ENCODE measurements at regions not wholly inside any gene's neighbourhood (a gene's known extent, or its start where the extent isn't known, plus 50 kb on each side); places are given as distances from the start of the nearest gene placed in this dataset.

- Histone ChIP-seq H3K9ac (ENCODE audit: low read length in 5 of 5) (no peak overlapping the region), H3K4me1 (ENCODE audit: control insufficient read depth in 5 of 5, insufficient read depth in 5 of 5, low read length in 5 of 5) (peaks cover 0 to 2% (median 0%) of the 10 kb centered on the region in 5 donors), H3K9me3 (ENCODE audit: control insufficient read depth in 5 of 5, low read length in 5 of 5) (no peaks in the 10 kb centered on the region), H3K27ac (ENCODE audit: low read depth, low read length) (no peak overlapping the region), H3K27me3 (ENCODE audit: control insufficient read depth in 5 of 5, insufficient read depth in 4 of 5, low read length in 5 of 5) (peaks cover 0 to 16% (median 2%) of the 10 kb centered on the region in 5 donors), H3K4me3 (ENCODE audit: low read depth in 1 of 5, low read length in 5 of 5) (no peak overlapping the region), H3K36me3 (ENCODE audit: control insufficient read depth in 5 of 5, insufficient read depth in 5 of 5, low read length in 5 of 5) (no peaks in the 10 kb centered on the region)
Observed at GRCh38 chr10:44471410-44471809, 86.5 kb upstream of the CXCL12 start.

GRCh38 chr10:44473146-44473545, 88.2 kb upstream of the CXCL12 start:
- H3K27ac ChIP-seq (ENCODE audit: low read depth, low read length): no peak overlapping the region
- H3K36me3 ChIP-seq (ENCODE audit: control insufficient read depth in 5 of 5, insufficient read depth in 5 of 5, low read length in 5 of 5): no peaks in the 10 kb centered on the region
- no peak overlapping the region for H3K4me3 ChIP-seq (ENCODE audit: low read depth in 1 of 5, low read length in 5 of 5)
- H3K9ac ChIP-seq (ENCODE audit: low read length in 5 of 5): no peak overlapping the region
- H3K4me1 ChIP-seq (ENCODE audit: control insufficient read depth in 5 of 5, insufficient read depth in 5 of 5, low read length in 5 of 5): peaks cover 0 to 19% (median 2%) of the 10 kb centered on the region in 5 donors
- H3K27me3 ChIP-seq (ENCODE audit: control insufficient read depth in 5 of 5, insufficient read depth in 4 of 5, low read length in 5 of 5): peaks cover 0 to 7% (median 0%) of the 10 kb centered on the region in 5 donors
- H3K9me3 ChIP-seq (ENCODE audit: control insufficient read depth in 5 of 5, low read length in 5 of 5): no peaks in the 10 kb centered on the region

DNA sequence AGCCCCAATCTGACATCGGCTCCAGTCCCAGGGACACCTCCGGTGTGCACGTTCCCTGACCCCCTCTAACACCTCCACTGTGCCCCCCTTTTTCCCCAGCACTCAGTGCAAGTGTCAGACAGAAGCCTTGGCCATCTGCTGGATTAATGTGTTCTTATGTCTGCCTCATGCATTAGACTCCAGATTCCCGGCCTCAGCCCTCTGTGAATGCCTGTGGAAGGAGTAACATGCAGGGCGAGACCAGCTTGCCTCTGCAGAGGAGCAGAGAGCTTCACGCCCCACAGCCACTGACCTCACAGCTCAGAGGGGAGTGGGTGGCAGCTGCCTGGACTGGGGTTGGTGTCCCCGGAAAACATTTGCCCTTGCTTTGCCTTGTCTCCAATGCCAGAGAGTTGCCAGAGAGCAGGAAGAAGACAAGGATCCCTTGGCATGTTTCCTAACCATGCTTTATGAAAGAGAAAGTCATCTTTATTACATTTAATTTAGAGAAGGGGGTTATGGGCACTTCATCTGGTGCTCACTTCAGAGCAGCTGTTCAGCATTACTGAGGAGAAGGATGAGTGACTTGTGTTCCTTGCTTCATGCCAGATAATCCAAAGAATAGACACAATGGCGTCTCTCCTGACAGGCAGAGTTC, 91.6 kb upstream of the CXCL12 start:
- Histone ChIP-seq H3K36me3 (ENCODE audit: control insufficient read depth in 5 of 5, insufficient read depth in 5 of 5, low read length in 5 of 5) (no peaks in the 10 kb centered on the region), H3K4me1 (ENCODE audit: control insufficient read depth in 5 of 5, insufficient read depth in 5 of 5, low read length in 5 of 5) (peaks cover 7 to 39% (median 19%) of the 10 kb centered on the region in 5 donors), H3K27ac (ENCODE audit: low read depth, low read length) (no peak overlapping the region), H3K9ac (ENCODE audit: low read length in 5 of 5) (no peak overlapping the region), H3K27me3 (ENCODE audit: control insufficient read depth in 5 of 5, insufficient read depth in 4 of 5, low read length in 5 of 5) (peaks cover 0 to 4% (median 0%) of the 10 kb centered on the region in 5 donors), H3K9me3 (ENCODE audit: control insufficient read depth in 5 of 5, low read length in 5 of 5) (no peaks in the 10 kb centered on the region), H3K4me3 (ENCODE audit: low read depth in 1 of 5, low read length in 5 of 5) (no peak overlapping the region)

- Histone ChIP-seq H3K4me1 (ENCODE audit: control insufficient read depth in 5 of 5, insufficient read depth in 5 of 5, low read length in 5 of 5) (peaks cover 7 to 39% (median 19%) of the 10 kb centered on the region in 5 donors), H3K27me3 (ENCODE audit: control insufficient read depth in 5 of 5, insufficient read depth in 4 of 5, low read length in 5 of 5) (peaks cover 0 to 4% (median 0%) of the 10 kb centered on the region in 5 donors), H3K27ac (ENCODE audit: low read depth, low read length) (no peak overlapping the region), H3K9ac (ENCODE audit: low read length in 5 of 5) (no peak overlapping the region), H3K9me3 (ENCODE audit: control insufficient read depth in 5 of 5, low read length in 5 of 5) (no peaks in the 10 kb centered on the region), H3K36me3 (ENCODE audit: control insufficient read depth in 5 of 5, insufficient read depth in 5 of 5, low read length in 5 of 5) (no peaks in the 10 kb centered on the region), H3K4me3 (ENCODE audit: low read depth in 1 of 5, low read length in 5 of 5) (no peak overlapping the region)
Observed at GRCh38 chr10:44477046-44477425, 92.1 kb upstream of the CXCL12 start.

GRCh38 chr10:44478040-44478439, 93.1 kb upstream of the CXCL12 start:
- Histone ChIP-seq H3K9ac (ENCODE audit: low read length in 5 of 5) (no peak overlapping the region), H3K9me3 (ENCODE audit: control insufficient read depth in 5 of 5, low read length in 5 of 5) (no peaks in the 10 kb centered on the region), H3K27me3 (ENCODE audit: control insufficient read depth in 5 of 5, insufficient read depth in 4 of 5, low read length in 5 of 5) (peaks cover 0 to 4% (median 0%) of the 10 kb centered on the region in 5 donors), H3K36me3 (ENCODE audit: control insufficient read depth in 5 of 5, insufficient read depth in 5 of 5, low read length in 5 of 5) (no peaks in the 10 kb centered on the region), H3K4me3 (ENCODE audit: low read depth in 1 of 5, low read length in 5 of 5) (no peak overlapping the region), H3K4me1 (ENCODE audit: control insufficient read depth in 5 of 5, insufficient read depth in 5 of 5, low read length in 5 of 5) (peaks cover 7 to 39% (median 19%) of the 10 kb centered on the region in 5 donors), H3K27ac (ENCODE audit: low read depth, low read length) (no peak overlapping the region)

- Histone ChIP-seq H3K36me3 (ENCODE audit: control insufficient read depth in 5 of 5, insufficient read depth in 5 of 5, low read length in 5 of 5) (no peaks in the 10 kb centered on the region), H3K4me1 (ENCODE audit: control insufficient read depth in 5 of 5, insufficient read depth in 5 of 5, low read length in 5 of 5) (peaks cover 7 to 39% (median 19%) of the 10 kb centered on the region in 5 donors), H3K27me3 (ENCODE audit: control insufficient read depth in 5 of 5, insufficient read depth in 4 of 5, low read length in 5 of 5) (peaks cover 0 to 4% (median 0%) of the 10 kb centered on the region in 5 donors), H3K4me3 (ENCODE audit: low read depth in 1 of 5, low read length in 5 of 5) (peak overlapping the region in 1 of 5 donors; percentile 8), H3K9ac (ENCODE audit: low read length in 5 of 5) (peak overlapping the region in 1 of 5 donors; percentile 68), H3K27ac (ENCODE audit: low read depth, low read length) (peak overlapping the region; percentile 30), H3K9me3 (ENCODE audit: control insufficient read depth in 5 of 5, low read length in 5 of 5) (no peaks in the 10 kb centered on the region)
Observed at GRCh38 chr10:44478876-44479705, 94.2 kb upstream of the CXCL12 start.

- Histone ChIP-seq H3K9me3 (ENCODE audit: control insufficient read depth in 5 of 5, low read length in 5 of 5) (no peaks in the 10 kb centered on the region), H3K27me3 (ENCODE audit: control insufficient read depth in 5 of 5, insufficient read depth in 4 of 5, low read length in 5 of 5) (no peaks in the 10 kb centered on the region), H3K27ac (ENCODE audit: low read depth, low read length) (no peak overlapping the region), H3K36me3 (ENCODE audit: control insufficient read depth in 5 of 5, insufficient read depth in 5 of 5, low read length in 5 of 5) (no peaks in the 10 kb centered on the region), H3K9ac (ENCODE audit: low read length in 5 of 5) (no peak overlapping the region), H3K4me3 (ENCODE audit: low read depth in 1 of 5, low read length in 5 of 5) (no peak overlapping the region), H3K4me1 (ENCODE audit: control insufficient read depth in 5 of 5, insufficient read depth in 5 of 5, low read length in 5 of 5) (no peaks in the 10 kb centered on the region)
Observed at GRCh38 chr10:44492678-44493077, 107.8 kb upstream of the CXCL12 start.

GRCh38 chr10:44498222-44498621, 113.3 kb upstream of the CXCL12 start:
- H3K27me3 ChIP-seq (ENCODE audit: control insufficient read depth in 5 of 5, insufficient read depth in 4 of 5, low read length in 5 of 5): no peaks in the 10 kb centered on the region
- H3K27ac ChIP-seq (ENCODE audit: low read depth, low read length): no peak overlapping the region
- H3K36me3 ChIP-seq (ENCODE audit: control insufficient read depth in 5 of 5, insufficient read depth in 5 of 5, low read length in 5 of 5): no peaks in the 10 kb centered on the region

GRCh38 chr10:44500451-44500850, 115.6 kb upstream of the CXCL12 start:
- no peaks in the 10 kb centered on the region for H3K36me3 ChIP-seq (ENCODE audit: control insufficient read depth in 5 of 5, insufficient read depth in 5 of 5, low read length in 5 of 5)
- H3K9me3 ChIP-seq (ENCODE audit: control insufficient read depth in 5 of 5, low read length in 5 of 5): no peaks in the 10 kb centered on the region
- no peak overlapping the region for H3K9ac ChIP-seq (ENCODE audit: low read length in 5 of 5)
- H3K27ac ChIP-seq (ENCODE audit: low read depth, low read length): no peak overlapping the region
- H3K4me3 ChIP-seq (ENCODE audit: low read depth in 1 of 5, low read length in 5 of 5): no peak overlapping the region
- peaks cover 0 to 1% (median 0%) of the 10 kb centered on the region in 5 donors for H3K27me3 ChIP-seq (ENCODE audit: control insufficient read depth in 5 of 5, insufficient read depth in 4 of 5, low read length in 5 of 5)
- H3K4me1 ChIP-seq (ENCODE audit: control insufficient read depth in 5 of 5, insufficient read depth in 5 of 5, low read length in 5 of 5): no peaks in the 10 kb centered on the region

More at GRCh38 chr10:44498222-44498621, 113.3 kb upstream of the CXCL12 start:
- H3K4me3 ChIP-seq (ENCODE audit: low read depth in 1 of 5, low read length in 5 of 5): no peak overlapping the region
- no peaks in the 10 kb centered on the region for H3K9me3 ChIP-seq (ENCODE audit: control insufficient read depth in 5 of 5, low read length in 5 of 5)
- H3K9ac ChIP-seq (ENCODE audit: low read length in 5 of 5): no peak overlapping the region
- no peaks in the 10 kb centered on the region for H3K4me1 ChIP-seq (ENCODE audit: control insufficient read depth in 5 of 5, insufficient read depth in 5 of 5, low read length in 5 of 5)

- no peak overlapping the region for H3K9ac ChIP-seq (ENCODE audit: low read length in 5 of 5)
- H3K27me3 ChIP-seq (ENCODE audit: control insufficient read depth in 5 of 5, insufficient read depth in 4 of 5, low read length in 5 of 5): peaks cover 0 to 7% (median 0%) of the 10 kb centered on the region in 5 donors
- H3K4me3 ChIP-seq (ENCODE audit: low read depth in 1 of 5, low read length in 5 of 5): no peak overlapping the region
- no peak overlapping the region for H3K27ac ChIP-seq (ENCODE audit: low read depth, low read length)
- H3K4me1 ChIP-seq (ENCODE audit: control insufficient read depth in 5 of 5, insufficient read depth in 5 of 5, low read length in 5 of 5): peaks cover 0 to under 1% (median 0%) of the 10 kb centered on the region in 5 donors
- no peaks in the 10 kb centered on the region for H3K9me3 ChIP-seq (ENCODE audit: control insufficient read depth in 5 of 5, low read length in 5 of 5)
- H3K36me3 ChIP-seq (ENCODE audit: control insufficient read depth in 5 of 5, insufficient read depth in 5 of 5, low read length in 5 of 5): no peaks in the 10 kb centered on the region
Observed at GRCh38 chr10:44506386-44506785, 121.5 kb upstream of the CXCL12 start.
